KMS-11 (cell line): ENCODE measurements at regions not wholly inside any gene's neighbourhood (a gene's known extent, or its start where the extent isn't known, plus 50 kb on each side); places are given as distances from the start of the nearest gene placed in this dataset.

ENCODE experiments used
- H2AFZ ChIP-seq: fragments of 200-600 bp; sonication (generic); 2 replicates; pipeline ENCODE4 v1.6.1; 2016; ENCODE audit warnings: antibody characterized with exemption, mixed run types, low read depth
- H3K27ac ChIP-seq: fragments of 200-600 bp; sonication (generic); 2 replicates; pipeline ENCODE4 v1.6.1; 2016; ENCODE audit warnings: mild to moderate bottlenecking, mixed run types
- H3K27me3 ChIP-seq: fragments of 200-600 bp; sonication (generic); 2 replicates; pipeline ENCODE4 v1.6.1; 2017; ENCODE audit warnings: mild to moderate bottlenecking, low read depth, mixed run types, moderate library complexity; ENCODE audit not compliant: insufficient read depth
- H3K36me3 ChIP-seq: fragments of 200-600 bp; sonication (generic); 2 replicates; pipeline ENCODE4 v1.6.1; 2017; ENCODE audit warnings: mild to moderate bottlenecking, mixed run types; ENCODE audit not compliant: insufficient read depth
- H3K4me1 ChIP-seq: fragments of 200-600 bp; sonication (generic); 2 replicates; pipeline ENCODE4 v1.6.1; 2016; ENCODE audit warnings: mild to moderate bottlenecking, low read depth, mixed run types; ENCODE audit not compliant: poor library complexity, severe bottlenecking
- H3K4me2 ChIP-seq: fragments of 200-600 bp; sonication (generic); 2 replicates; pipeline ENCODE4 v1.7.0; 2016; ENCODE audit warnings: mild to moderate bottlenecking, mixed run types
- H3K4me3 ChIP-seq: fragments of 200-600 bp; sonication (generic); IDR thresholded peaks from 2 replicates; pipeline ENCODE4 v1.6.1; 2017; ENCODE audit warnings: low read depth, low read length, mixed read lengths; ENCODE audit not compliant: insufficient read depth
- H3K79me2 ChIP-seq: fragments of 200-600 bp; sonication (generic); 2 replicates; pipeline ENCODE4 v1.6.1; 2016; ENCODE audit warnings: low read depth, mixed run types; ENCODE audit not compliant: insufficient read depth
- H3K9ac ChIP-seq: fragments of 200-600 bp; sonication (generic); 2 replicates; pipeline ENCODE4 v1.6.1; 2016; ENCODE audit warnings: mild to moderate bottlenecking, mixed run types
- H4K20me1 ChIP-seq: fragments of 200-600 bp; sonication (generic); 2 replicates; pipeline ENCODE4 v1.6.1; 2016; ENCODE audit warnings: mild to moderate bottlenecking, mixed run types; ENCODE audit not compliant: insufficient read depth
- CTCF ChIP-seq: fragments of 200-600 bp; sonication (generic); conservative IDR thresholded peaks from 2 replicates; pipeline ENCODE4 v1.6.1; 2017; ENCODE audit warnings: low read depth, mild to moderate bottlenecking, antibody characterized with exemption, low read length, moderate library complexity, mixed read lengths

- peaks cover 27% of the 10 kb centered on the region for H3K4me1 ChIP-seq
- no peak overlapping the region for H2AFZ ChIP-seq
- no peaks in the 10 kb centered on the region for H3K27me3 ChIP-seq
- no peaks in the 10 kb centered on the region for H3K36me3 ChIP-seq
- H3K4me3 ChIP-seq, result no peak overlapping the region
- H3K27ac ChIP-seq, result no peak overlapping the region
- H3K9ac ChIP-seq, result no peak overlapping the region
- no peaks in the 10 kb centered on the region for H4K20me1 ChIP-seq
- no peak for TF ChIP-seq CTCF
- H3K79me2 ChIP-seq, result no peaks in the 10 kb centered on the region
- peak overlapping the region; percentile 40 for H3K4me2 ChIP-seq
Observed at GRCh38 chr4:81595287-81595686, 123.6 kb upstream of the RASGEF1B start.

GRCh38 chr4:81594490-81595159, 122.9 kb upstream of the RASGEF1B start:
- Histone ChIP-seq H3K4me2 (peak overlapping the region; percentile 40; the same call in 1 of the 2 replicates), H4K20me1 (no peaks in the 10 kb centered on the region), H3K79me2 (no peaks in the 10 kb centered on the region), H2AFZ (no peak overlapping the region), H3K4me3 (no peak overlapping the region), H3K27ac (no peak overlapping the region), H3K27me3 (no peaks in the 10 kb centered on the region), H3K9ac (no peak overlapping the region), H3K4me1 (peaks cover 30% of the 10 kb centered on the region), H3K36me3 (no peaks in the 10 kb centered on the region)
- TF ChIP-seq CTCF, result no peak

GRCh38 chr4:81592701-81593100, 121.0 kb upstream of the RASGEF1B start:
- H3K27me3 ChIP-seq, result no peaks in the 10 kb centered on the region
- no peaks in the 10 kb centered on the region for H3K36me3 ChIP-seq
- no peaks in the 10 kb centered on the region for H4K20me1 ChIP-seq
- H3K9ac ChIP-seq, result no peak overlapping the region
- H2AFZ ChIP-seq, result no peak overlapping the region
- no peak for TF ChIP-seq CTCF
- no peak overlapping the region for H3K4me2 ChIP-seq
- H3K79me2 ChIP-seq, result no peaks in the 10 kb centered on the region
- no peak overlapping the region for H3K4me3 ChIP-seq
- no peak overlapping the region for H3K27ac ChIP-seq
- peaks cover 40% of the 10 kb centered on the region for H3K4me1 ChIP-seq

GRCh38 chr4:81590596-81590995, 118.9 kb upstream of the RASGEF1B start:
- H3K27ac ChIP-seq, result no peak overlapping the region

More at GRCh38 chr4:81590596-81590995, 118.9 kb upstream of the RASGEF1B start:
- TF ChIP-seq CTCF, result no peak
- Histone ChIP-seq H3K4me1 (peaks cover 35% of the 10 kb centered on the region), H3K27me3 (no peaks in the 10 kb centered on the region), H3K36me3 (no peaks in the 10 kb centered on the region), H3K9ac (no peak overlapping the region), H3K4me3 (no peak overlapping the region), H3K4me2 (no peak overlapping the region), H2AFZ (no peak overlapping the region), H4K20me1 (no peaks in the 10 kb centered on the region), H3K79me2 (no peaks in the 10 kb centered on the region)
